NOMO-1 treated with DMSO at 0.1 percent for 48 hours (cell line): ENCODE measurements at regions not wholly inside any gene's neighbourhood (a gene's known extent, or its start where the extent isn't known, plus 50 kb on each side); places are given as distances from the start of the nearest gene placed in this dataset.
"Not testable (repeated sequence)": the region's sequence is repeated elsewhere in the genome, so short reads cannot be mapped to it uniquely, and the experiment has no call there.

Experiments used
- DNase-seq: peaks from one replicate; lab custom pipeline; 2025; ENCODE audit not compliant: unreplicated experiment; lab: John Stamatoyannopoulos, UW

GRCh38 chr7:131865911-131866310 is 309.5 kb upstream of the PODXL start:
- DNase-seq, result no peak

- no peak for DNase-seq
Measured at GRCh38 chr7:131861620-131862346, 305.4 kb upstream of the PODXL start.

- peak; percentile 6 for DNase-seq
Measured at GRCh38 chr7:131859147-131859821, 302.9 kb upstream of the PODXL start.

GRCh38 chr7:131858611-131859010 is 302.2 kb upstream of the PODXL start:
- DNase-seq, result no peak

- DNase-seq, result no peak
Measured at GRCh38 chr7:131849472-131849871, 293.0 kb upstream of the PODXL start.

GRCh38 chr7:131848033-131848432 is 291.6 kb upstream of the PODXL start:
- DNase-seq, result no peak

- DNase-seq, result no peak
Measured at GRCh38 chr7:131845573-131846314, 289.3 kb upstream of the PODXL start.

GRCh38 chr7:131844369-131844768 is 287.9 kb upstream of the PODXL start:
- no peak for DNase-seq

GRCh38 chr7:131843898-131844331 is 287.5 kb upstream of the PODXL start:
- DNase-seq, result no peak

- DNase-seq, result no peak
Measured at GRCh38 chr7:131839967-131840690, 283.7 kb upstream of the PODXL start.

GRCh38 chr7:131836733-131837132 is 280.3 kb upstream of the PODXL start:
- DNase-seq, result no peak

- DNase-seq, result no peak
Measured at GRCh38 chr7:131835141-131835540, 278.7 kb upstream of the PODXL start.

GRCh38 chr7:131830681-131831080 is 274.3 kb upstream of the PODXL start:
- DNase-seq, result no peak

GRCh38 chr7:131829947-131830558 is 273.6 kb upstream of the PODXL start:
- no peak for DNase-seq

- DNase-seq, result no peak
Measured at GRCh38 chr7:131827421-131827820, 271.0 kb upstream of the PODXL start.

GRCh38 chr7:131826960-131827359 is 270.5 kb upstream of the PODXL start:
- no peak for DNase-seq

- not testable (repeated sequence) for DNase-seq
Measured at GRCh38 chr7:131823961-131824440, 267.6 kb upstream of the PODXL start.

GRCh38 chr7:131819891-131820290 is 263.5 kb upstream of the PODXL start:
- no peak for DNase-seq

- DNase-seq, result no peak
Measured at GRCh38 chr7:131816391-131817007, 260.1 kb upstream of the PODXL start.

GRCh38 chr7:131808736-131809135 is 252.3 kb upstream of the PODXL start:
- DNase-seq, result no peak
